Lung microvascular endothelial cell (primary cell): ENCODE measurements at regions not wholly inside any gene's neighbourhood (a gene's known extent, or its start where the extent isn't known, plus 50 kb on each side); places are given as distances from the start of the nearest gene placed in this dataset.

ENCODE experiments used
- DNase-seq, 2 donors: peaks; one replicate each; pipeline versions ENCODE4 v3.0.0 to v3.0.0-alpha.2; 2010; ENCODE audit warnings: low read depth in 2 of 2

GRCh38 chr2:217413193-217413592 is 553.3 kb upstream of the TNP1 start:
- DNase-seq = no peak

DNA sequence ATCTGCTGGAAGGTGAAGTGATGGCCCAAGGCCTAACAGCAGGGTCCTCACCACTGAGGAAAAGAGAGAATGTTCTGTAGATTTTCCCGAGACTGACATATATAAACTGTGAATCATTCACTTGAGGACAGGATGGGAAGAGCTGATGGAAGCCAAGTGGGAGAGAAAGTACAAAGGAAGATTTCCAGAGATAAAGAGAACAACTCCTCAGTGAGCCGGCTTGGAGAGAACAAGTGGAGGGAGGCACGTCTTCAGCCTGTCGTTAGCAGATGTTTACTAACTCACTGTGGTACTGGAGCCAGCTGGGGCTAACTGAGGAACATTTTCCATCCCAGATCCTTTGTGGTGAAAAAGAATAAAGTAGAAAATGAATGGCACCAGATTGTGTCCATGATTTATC is 552.9 kb upstream of the TNP1 start:
- peak in 1 of 2 donors; percentile 31 for DNase-seq

DNA sequence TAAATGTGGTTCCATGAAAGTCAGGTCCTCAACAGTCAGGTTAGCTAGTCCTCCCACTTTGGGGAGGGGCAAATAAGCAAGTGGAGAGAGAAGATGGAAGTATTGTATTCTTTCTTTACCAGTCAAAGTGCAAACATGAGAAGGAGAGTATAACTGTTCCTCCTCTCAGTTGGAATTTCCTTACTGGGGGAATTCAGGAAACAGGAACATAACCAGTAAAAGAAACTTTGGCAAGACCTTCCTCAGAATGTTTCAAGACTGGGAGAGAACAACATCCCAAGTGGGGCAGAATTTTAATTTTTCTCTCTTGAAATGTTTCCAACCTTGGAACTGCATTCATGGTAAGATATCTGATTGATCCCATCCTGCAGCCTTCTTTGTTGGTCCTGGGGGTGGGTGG is 552.4 kb upstream of the TNP1 start:
- peak in 1 of 2 donors; percentile 22 for DNase-seq

DNA sequence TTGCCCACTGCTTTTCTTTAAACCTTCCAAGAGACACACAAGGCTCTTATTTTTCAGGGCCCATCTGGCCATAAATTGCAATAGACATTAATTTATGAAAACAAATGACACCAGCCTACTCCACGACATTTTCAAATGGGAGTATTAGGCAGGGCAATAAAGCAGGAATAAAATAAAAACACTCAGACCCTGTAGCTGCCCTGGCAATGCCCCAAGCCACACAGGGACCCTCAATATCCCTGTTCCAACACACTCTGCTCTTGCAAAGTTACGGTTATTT is 550.8 kb upstream of the TNP1 start:
- no peak for DNase-seq

DNA sequence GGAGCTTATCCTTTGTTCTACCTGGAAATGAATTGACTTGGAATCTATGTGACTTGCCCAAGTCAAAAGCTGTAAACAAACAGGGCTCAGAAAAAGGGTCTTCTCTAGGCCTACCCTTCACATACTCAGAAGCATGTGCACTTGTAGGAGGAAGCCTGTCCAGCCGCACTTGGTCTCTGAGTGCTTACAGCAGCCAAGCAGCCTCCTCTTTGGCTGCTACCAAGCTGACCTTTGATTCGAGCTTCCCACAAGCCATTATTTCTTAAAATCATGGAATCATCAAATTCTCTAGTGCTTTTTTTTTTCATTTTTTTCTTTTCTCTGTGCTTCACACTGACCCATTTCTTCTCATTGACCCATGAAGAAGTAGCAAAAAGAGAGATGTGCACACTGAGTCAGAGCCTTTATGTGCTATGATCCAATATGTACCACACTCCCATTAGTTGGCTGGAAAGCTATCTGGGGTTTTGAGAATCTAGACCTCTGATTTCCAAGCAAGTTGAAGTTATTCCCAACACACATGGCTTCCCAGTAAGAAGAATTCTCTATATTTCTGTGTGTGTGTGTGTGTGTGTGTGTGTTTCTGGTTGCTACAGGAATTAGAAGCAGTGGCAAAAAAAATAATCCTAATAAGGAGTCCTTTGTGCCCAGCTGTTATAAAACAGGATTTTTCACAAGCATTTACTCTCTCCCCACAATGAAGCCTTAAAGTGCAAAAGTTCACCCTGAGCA is 550.3 kb upstream of the TNP1 start:
- no peak for DNase-seq

- DNase-seq = no peak
Observed at GRCh38 chr2:217407362-217407761, 547.5 kb upstream of the TNP1 start.

GRCh38 chr2:217404236-217404760 is 544.4 kb upstream of the TNP1 start:
- DNase-seq = no peak

DNA sequence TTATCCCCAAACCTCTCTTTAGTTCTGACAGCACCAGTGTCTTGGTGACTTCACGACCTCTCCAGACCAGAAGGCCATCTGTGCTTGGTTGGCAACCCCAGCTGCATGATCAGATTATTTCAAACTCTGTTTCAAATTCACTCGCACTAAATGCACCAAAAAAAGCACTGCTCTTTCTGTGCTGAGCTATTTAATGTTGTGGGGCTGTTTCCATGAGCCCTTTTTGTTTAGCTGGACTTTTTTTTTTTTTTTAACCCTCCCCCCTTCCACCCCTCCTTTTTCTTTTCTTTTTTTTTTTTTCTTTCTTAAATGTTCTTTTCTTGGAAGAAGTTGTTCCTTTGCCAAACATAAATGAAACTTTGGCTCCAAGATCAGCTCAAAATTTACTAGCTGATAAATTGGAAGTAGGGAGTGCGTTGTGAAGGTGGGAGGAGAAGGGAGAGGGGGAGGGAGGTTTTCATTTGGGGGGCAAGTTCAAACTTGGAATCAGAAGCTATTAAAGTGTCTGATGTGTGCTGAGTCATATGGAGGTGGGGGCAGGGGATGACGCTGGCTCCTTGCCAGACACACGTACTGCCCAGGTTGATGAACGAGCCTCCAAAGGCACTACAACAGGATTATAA is 543.0 kb upstream of the TNP1 start:
- peak; percentile 2 to 44 for DNase-seq

GRCh38 chr2:217402144-217402543 is 542.3 kb upstream of the TNP1 start:
- no peak for DNase-seq

GRCh38 chr2:217399291-217399690 is 539.4 kb upstream of the TNP1 start:
- DNase-seq = no peak

- DNase-seq = no peak
Observed at GRCh38 chr2:217398860-217399259, 539.0 kb upstream of the TNP1 start.

- no peak for DNase-seq
Observed at GRCh38 chr2:217398101-217398500, 538.2 kb upstream of the TNP1 start.

DNA sequence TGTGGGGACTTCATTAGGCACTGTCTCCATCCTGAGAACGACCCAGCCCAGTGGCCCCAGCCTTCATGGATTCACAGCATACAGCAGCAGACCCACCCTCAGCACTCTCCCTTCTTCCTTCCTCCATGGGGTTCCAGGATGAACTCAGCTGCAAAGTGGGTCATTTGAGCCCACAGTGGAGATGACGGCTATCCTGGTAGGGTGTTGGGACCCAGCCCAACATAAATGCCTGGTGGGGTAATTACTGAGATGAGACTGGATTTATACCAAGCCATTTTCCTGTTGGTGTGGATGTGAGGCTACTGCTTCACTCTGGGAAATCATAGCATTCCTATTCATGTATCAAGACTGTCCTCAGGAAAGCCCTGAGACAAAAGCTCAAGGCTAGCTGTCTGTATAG is 536.7 kb upstream of the TNP1 start:
- DNase-seq = no peak

DNA sequence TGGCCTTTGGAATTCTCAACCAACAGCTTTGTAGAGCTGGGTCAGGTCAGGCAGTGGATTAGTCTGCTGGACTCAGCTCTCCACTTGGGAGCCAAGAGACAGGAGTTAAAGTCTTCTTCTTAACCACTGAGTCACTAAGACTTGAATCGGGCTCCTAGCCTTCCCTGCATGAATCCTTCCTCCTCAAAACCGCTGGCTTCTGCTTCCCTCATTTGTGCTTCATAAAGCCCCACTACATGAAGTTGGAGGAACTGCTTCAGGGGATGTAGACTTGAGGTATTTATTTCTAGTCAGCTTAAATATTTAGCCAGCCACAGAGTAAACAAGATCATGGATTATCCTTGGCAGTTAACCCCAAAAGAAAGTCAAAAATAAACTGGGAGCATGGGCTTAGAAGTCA is 536.3 kb upstream of the TNP1 start:
- no peak for DNase-seq

GRCh38 chr2:217394510-217395351 is 534.9 kb upstream of the TNP1 start:
- no peak for DNase-seq

GRCh38 chr2:217393585-217394032 is 533.7 kb upstream of the TNP1 start:
- no peak for DNase-seq

GRCh38 chr2:217392930-217393584 is 533.2 kb upstream of the TNP1 start:
- DNase-seq = no peak

GRCh38 chr2:217387776-217388387 is 528.0 kb upstream of the TNP1 start:
- no peak for DNase-seq

DNA sequence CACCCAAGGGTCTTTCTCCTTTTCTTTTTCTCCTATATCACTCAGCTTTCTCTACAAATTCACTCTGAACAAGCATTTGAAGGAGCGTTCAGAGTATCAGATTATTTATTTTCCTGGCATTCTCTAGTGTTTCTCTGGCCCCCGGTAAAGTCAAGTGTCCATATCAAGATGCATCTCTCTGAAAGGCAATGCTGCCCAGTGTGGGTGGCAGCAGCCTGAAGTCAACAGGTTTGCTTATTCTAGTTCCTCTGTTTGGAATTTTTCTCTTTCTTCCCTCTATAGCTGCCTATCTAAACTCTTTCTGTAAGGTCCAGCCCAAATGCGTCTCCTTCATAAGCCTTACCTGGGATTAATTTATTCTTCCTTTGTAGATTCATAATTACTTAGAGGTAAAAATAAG is 526.2 kb upstream of the TNP1 start:
- no peak for DNase-seq

GRCh38 chr2:217383620-217384019 is 523.8 kb upstream of the TNP1 start:
- DNase-seq = no peak

DNA sequence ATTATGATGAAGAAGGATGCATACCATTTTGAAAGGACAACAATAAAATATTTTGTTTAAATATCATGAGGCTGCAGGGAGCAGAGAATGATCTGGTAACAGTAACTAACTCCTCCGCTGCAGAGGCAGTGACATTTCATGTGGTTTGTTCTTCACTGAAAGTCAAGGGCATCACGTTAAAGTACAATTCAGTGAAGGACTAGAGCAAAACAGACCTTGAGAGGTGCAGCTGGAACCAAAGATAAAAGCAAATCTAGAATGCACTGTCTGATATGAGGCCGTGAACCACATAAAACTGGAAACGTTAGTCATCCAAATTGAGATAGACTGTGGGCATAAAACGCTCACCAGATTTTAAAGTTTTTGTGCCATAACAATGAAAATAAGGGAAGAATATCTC is 522.9 kb upstream of the TNP1 start:
- DNase-seq = no peak

DNA sequence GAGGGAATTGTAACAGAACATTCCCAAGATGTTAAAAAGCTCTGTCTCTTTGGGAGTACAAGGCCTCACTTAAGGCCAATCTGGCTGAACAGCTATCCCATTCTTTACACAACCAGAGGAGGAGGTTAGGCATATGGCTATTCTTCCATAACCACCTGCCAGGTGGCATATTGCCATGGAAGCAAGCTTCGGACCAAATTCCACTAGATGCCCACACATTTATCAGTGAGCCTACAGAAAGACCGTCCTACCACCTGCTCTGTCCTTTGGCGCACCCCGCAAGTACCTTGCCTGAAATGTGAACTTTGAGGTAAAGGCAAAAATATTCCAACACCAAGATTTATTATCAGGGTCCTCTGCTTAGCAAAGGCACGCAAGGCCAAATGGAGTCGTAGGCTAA is 519.9 kb upstream of the TNP1 start:
- DNase-seq = no peak
